COLO668 (cell line): ENCODE measurements at regions not wholly inside any gene's neighbourhood (a gene's known extent, or its start where the extent isn't known, plus 50 kb on each side); places are given as distances from the start of the nearest gene placed in this dataset.

Source experiments
- DNase-seq: peaks from one replicate; lab custom pipeline; 2025; ENCODE audit not compliant: unreplicated experiment; lab: John Stamatoyannopoulos, UW

DNA sequence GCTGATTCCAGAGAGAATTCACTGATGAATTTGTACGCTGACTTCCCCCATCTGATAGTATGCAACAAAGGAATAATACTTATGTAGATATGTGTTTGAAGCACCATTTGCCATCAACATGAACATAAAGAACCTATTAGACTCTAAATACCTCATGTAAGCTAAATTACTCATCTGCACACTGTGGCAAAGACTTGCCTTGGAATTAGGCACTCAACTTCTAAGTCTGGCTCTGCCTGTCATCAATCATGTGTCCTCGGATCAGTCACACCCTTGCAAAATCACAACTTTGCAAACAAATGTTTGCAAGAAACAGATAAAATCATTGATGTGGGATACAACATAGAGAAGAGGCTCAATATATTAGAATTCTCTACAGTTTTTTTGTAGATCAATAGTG, 169.9 kb upstream of the LDB2 start:
- DNase-seq, result no peak

DNA sequence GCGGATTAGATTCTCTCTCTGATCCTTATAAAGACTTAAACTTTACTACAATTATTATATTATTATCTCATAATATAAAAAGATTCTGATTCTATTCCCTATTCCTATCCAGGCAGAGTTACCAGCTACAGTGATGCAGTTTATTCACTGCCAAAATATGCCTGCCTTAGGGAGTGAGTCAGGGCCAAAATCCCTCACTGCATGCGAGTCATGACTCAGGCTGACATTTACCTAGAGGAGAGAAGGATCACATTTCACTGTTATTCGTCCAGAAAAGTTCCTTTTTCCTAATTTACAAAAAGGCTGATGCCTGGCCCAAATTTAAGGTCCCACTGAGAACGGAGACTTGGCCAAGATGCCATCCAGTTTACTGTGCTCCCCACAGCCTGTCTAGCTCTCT, 168.5 kb upstream of the LDB2 start:
- no peak for DNase-seq

DNA sequence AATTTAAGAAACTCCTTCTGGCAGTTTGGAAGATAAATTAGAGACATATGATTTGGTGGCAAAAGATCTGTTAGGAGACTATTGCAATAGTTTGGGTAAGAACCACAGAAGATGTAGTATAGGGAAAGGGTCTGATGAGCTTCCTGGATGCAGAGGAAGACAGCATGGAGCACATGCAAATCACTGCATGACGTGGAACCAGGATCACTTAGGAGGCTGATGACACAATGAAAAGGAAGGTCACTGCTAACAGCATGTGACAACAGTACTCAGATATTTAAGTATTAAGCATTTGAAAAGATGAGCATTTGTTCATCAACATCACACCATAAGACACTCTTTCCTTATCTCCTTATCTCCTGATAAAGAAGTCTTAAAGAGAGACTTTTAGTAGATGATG, 167.8 kb upstream of the LDB2 start:
- no peak for DNase-seq

DNA sequence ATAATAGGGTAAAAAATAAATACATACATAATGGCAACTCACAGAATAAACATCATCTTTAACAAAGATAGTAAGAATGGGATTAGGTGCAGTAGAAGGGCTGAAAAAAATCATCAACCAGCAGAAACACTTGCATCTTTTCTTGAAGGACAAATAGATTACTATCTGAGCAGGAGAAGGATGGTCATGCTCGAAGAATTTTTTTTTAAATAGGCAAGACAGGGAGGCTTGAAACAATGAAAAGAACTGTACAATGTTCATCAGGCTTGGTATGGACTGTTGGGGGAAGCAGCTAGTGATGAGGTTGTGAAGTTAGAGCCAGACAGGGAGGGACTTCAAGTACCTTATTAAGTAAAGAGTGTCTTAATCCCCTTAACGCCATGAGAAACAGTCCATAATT, 167.4 kb upstream of the LDB2 start:
- DNase-seq, result no peak

DNA sequence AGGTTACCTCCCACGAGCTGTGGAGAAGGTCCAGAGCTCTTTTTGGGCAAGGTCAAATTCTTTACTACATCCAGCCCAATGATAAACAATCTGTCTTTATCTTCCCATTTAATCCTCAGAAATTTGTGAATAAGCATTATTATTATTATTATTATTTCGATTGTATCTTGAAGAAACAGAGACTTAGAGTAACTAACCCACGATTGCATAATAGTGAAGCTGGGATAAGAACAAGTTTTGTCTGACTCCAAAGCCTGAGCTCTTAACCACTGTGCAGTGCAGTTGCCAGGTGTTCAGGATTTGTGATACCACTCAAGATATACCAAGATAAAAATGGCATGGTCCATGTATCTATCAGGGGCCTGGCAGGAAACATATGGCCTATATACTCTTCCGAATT, 166.5 kb upstream of the LDB2 start:
- DNase-seq, result no peak

DNA sequence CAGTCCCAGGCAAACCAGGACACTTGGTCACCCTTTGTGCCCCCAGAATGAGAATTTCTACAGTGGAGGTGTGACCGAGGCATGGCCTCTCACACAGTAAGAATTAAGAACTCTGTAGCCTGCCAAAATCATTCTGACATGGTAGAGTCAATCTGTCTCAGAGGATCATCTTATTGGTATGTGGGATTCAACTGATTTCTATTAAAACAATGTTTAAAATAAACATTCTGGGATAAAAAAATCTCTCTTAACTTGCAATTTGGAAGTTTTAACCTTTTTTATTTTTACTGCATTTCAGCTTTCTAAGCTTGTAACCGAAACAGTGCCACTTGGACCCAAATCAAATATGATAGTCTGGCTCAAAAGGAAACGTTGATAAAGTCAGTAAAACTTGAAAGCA, 165.4 kb upstream of the LDB2 start:
- no peak for DNase-seq

DNA sequence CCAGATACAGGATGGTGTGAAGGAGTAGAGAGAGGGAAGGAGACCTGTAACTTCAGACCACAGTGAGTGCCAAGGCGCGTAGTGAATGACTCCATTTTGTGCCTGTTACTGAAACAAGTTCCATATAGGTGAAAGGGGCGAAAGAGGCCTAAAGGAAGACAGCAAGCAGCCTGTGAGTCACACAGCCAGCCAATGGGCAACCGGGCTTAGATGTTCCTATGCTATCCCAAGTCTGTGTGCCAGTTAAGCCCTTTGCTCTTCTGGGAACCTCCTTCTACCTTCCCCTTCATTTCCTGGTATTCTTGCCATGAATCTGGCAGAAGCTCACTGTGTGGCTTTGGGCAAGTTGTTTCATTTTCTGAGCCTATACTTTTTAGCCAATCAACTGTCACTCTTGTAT, 161.8 kb upstream of the LDB2 start:
- no peak for DNase-seq

DNA sequence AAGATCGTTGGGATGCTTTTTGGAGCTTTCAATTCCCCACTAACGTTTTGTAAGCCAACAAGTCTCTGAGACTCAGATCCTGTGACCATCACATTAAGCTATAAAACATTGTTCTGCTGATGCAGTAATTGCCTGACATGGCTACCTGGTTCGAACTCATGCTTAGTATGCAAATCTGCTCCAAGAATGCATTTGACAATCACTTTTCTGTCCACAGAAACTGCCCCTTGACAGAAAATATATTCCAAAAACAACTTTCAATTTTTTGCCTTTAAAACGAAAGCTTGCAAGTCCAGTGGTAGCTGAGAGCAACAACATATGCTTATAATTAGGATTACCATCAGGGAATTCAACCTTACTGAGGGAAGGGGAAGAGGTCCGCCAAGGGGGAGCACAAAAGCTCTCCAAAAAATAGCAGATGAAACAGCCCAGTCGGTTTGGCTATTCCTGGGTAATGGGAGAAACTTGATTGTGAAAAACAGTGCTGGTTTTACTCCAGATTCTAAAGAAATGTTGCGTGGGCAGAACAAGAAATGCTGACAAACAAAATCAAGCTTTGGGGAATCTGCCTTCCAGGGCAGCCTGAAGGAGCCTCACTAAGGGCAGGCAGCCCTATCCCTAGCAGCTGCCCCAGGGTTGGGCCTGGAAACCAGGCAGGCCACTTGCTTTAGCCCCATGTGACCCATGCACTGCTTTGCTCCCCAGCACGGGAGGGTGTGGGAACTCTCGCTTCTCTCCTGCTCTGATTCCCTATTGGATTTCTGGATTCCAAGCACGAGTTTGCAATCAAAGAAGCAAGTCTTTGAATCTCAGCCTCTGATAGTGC, 160.7 kb upstream of the LDB2 start:
- DNase-seq, result no peak

DNA sequence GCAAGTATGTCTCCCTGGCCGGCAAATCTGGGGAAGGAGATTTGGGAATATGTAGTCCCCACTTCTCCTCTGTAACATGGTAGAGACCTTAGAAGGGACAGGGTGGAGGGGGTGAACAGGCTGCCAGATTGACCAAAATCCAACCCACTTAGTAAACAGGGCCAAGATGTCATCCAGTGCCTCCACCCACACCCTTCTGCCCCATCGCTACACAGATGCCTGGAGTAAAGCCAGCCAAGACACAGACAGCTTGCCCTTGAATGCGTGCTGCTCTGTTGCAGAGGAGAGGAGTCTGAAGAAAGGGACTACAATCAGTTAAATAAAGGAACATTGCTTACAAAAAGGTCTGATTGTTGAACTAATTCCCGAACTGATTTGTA, 160.1 kb upstream of the LDB2 start:
- DNase-seq, result no peak

DNA sequence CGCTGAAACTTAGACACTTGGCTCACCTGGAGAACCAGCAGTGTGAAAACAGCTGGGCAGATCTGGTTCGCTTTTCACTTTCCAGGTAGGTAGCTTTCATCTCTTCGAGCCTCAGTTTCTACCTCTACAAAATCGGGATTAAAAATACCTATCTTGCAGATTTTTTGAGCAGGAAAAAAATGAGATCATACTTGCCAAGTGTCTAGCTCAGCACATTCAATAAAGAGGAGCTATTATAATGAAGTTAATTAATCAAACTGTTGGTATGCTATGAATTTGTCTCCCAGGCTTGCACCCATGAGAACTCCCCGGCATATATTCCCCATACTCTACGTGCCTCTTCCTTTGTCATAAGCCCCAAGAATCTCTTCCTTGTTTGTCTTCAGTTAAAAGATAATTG, 158.6 kb upstream of the LDB2 start:
- DNase-seq, result no peak

DNA sequence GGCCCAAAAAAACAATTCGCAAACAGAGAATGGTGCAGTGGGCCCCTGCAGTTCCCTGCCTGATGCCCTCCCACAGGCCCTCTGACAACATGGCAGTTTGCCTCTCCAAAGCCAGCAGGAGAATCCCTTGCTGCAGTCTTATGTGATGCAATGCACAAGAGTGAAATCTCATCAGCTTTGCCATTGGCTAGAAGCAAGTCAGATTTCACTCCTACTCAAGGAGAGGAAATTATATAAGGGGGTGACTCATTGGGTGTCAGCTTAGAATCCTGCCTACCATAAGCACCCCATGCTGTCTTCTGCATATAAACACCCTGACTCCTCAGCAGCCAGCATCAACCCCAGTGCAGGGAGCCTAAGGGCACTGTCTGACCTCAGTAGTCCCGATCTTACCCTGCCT, 157.3 kb upstream of the LDB2 start:
- no peak for DNase-seq

DNA sequence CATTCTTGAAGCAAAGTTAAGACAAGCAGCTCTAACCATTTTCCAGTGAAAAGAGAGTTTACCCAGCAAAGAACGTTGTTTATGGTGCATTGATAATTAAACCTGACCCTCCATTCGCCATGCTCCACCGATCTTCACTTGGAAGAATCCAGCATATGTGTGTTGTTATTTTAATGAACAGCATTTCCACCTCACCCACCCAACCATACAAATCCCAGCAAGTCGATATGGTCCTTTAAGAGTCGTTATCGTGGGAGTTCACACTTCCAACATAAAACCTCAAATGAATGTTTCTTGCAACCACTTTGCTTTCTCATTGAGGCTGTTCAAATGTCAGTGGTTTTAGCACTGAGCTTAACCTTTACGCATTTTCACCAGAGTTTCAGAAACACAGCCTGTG, 147.4 kb upstream of the LDB2 start:
- no peak for DNase-seq

DNA sequence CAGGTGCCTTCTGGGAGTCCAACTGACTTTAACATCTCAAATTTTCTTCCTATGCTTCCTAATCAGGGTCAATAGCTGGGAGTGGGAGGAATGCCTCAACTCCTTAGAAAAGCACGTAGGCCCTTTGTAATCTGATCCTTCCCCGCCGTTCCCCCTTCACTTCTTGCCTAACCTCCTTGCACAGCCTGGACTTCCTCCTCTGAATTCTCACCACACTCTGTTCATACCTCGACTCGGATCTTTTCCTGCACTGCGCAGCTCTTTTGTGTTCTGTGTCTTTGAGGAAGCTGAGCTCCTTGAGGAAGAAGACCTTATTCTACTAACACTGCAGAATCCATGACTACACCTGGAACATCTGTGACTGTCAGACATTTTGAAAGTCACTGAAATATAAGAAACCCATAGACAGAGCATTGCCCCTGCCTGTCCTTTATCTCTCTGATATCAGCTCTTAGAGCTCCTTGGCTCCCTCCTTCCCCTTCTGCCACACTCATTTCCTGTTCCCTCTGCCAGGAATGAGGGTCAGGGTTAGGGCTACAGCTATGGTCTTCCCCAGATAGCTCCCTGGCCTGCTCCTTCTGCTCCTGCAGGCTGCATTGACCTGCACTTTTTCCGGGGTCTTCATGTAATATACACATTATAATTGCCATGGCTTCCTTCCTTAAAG, 140.2 kb upstream of the LDB2 start:
- no peak for DNase-seq

DNA sequence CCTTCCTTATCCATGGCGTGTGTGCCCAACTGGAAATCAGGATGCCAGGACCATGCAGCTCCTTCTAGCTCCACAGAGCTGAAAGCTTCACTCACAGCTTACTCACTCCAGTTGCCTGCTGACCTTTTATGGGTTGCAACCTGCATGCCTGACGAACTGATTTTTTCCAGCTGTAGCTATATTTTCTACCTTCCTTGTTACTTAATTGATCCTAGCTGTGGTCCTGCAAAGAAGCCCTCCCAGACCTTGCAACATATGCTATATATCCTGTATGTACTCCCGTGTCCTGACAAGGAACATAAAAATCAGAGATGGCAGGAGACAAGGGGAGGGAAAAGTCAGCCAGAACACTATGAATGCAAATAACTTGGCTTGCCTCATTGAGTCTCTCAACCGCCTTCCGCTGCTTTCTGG, 135.3 kb upstream of the LDB2 start:
- no peak for DNase-seq

DNA sequence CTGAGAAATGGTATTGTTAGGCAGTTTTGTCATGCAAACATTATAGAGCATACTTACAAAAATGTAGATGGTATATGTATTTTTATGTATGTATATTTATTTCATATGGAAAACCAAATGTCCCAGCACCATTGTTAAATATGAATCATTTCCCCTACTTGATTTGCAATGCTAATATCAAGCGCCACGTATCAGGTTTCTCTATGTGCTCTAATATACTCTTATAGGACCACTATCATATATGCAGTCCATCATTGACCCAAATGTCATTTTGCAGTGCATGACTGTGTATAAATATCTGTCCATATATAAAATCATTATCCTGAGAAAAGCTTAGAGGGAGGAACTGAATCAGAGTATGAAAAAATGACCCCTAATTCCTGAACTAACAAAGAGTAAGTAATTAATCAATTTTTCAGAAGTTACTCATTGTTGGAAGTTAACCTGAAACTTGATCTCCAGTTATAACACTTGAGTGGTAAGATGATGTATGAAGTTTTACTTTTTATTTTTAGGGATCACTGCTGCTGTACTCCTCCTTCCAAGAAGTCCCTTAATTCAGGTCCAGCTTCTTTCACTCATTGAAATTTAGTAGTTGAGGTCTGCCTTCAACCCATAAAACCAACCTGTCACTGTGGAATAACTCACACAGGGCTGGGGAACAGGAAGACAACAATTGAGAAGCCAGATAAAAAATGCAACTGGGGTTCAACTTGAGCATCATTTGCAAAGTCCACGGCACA, 134.8 kb upstream of the LDB2 start:
- no peak for DNase-seq

DNA sequence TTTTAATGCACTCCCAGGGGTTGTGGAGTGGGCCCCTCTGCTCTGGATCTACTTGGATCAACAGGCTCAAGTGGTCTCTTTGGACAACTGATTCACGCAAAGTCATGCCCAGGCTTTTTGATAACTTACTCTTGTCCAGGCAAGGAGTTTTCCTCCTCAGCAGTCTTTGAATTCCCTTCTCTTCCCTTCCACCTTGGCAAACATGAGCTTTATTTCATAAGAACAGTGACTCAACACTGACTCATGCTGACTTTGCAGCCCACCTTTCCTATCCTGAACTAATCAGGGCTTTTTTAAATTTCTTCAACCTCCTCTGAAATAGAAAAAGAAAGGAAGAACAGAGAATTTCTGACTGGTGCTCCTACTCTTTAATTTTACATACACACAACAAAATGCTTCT, 132.1 kb upstream of the LDB2 start:
- DNase-seq, result no peak

DNA sequence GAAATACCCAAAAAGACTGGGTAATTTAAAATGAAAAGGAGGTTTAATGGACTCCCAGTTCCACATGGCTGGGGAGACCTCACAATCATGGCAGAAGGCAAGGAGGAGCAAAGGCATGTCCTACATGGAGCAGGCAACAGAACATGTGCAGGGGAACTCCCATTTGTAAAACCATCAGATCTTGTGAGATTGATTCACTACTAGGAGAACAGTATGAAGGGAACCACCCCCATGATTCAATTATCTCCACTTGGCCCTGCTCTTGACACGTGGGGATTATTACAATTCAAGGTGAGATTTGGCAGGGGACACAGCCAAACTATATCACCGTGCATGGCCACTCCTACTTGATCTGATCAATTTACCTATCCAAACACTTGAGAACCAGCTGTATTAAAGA, 131.5 kb upstream of the LDB2 start:
- DNase-seq, result no peak

DNA sequence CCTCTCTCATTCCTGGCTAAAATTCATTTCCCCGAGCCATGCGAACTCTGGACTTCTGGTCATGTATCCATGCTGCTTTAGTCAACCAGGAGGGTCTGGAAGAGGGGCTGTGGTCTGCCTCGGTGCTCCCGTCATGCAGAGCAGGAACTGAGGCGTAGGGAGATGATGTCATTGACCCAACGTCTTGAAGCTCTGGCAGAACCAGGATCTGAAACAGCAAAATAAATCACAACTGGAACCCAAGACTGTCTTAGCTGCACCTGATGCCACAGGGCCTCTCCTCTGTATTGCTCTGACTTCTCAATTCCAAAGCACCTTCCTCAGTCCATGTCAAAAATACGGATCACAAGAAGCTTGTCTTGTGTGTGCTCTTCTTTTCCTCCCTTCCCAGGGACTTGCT, 131.0 kb upstream of the LDB2 start:
- DNase-seq, result no peak

DNA sequence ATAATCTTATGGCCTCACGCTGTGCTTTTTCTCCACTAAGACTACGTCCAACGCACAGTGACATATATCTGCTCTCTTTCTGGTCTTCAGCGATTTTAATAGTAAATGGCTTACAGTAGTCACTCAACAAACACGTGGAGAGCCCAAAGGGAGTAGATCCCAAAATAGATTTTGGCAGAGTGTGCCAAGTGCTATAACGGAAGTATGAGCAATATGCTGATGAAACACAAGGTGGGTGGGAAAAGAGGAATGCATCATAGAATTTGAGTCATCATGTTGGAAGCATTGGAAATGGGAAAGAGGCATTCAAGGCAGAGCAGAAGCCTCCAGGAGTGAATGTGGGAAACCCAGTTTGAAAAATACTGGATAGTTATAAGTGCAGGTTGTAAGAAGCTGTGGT, 129.1 kb upstream of the LDB2 start:
- DNase-seq, result no peak

DNA sequence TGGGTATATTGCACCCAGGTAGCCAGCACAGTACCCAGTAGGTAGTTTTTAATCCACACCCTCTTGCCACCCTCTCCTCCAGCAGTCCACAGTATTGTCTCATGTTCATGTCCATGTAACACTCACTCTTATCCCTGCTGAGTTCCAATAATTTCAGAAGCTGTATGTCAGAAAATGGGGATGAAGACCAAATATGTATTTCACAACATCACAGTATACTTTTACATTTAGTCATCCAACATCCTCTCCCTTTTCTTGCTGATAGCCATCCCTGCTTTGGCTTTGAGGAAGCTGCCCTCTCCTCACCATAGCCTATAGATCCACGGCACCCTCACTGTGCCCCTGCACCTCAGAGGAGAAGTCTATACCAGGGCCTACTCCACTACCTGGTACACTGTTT, 126.0 kb upstream of the LDB2 start:
- DNase-seq, result no peak

DNA sequence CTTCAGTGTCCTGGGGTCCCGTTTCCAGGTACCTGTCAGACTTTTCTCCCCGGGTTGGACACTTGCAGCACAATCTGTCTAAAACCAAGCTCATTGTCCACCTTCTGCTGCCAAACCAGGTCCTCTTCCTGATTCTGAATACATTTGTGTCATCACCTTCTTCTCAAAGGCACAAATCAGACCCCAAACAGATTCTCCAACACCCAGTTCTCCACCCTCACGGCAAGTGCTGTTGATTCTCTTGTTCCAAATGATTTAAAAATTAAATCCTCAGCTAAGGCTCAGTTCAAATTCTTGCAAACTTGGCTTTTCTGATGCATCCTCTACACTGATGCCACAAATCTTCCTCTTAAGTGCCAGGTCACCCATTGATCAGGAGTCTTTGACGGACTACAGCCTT, 122.5 kb upstream of the LDB2 start:
- DNase-seq, result no peak

DNA sequence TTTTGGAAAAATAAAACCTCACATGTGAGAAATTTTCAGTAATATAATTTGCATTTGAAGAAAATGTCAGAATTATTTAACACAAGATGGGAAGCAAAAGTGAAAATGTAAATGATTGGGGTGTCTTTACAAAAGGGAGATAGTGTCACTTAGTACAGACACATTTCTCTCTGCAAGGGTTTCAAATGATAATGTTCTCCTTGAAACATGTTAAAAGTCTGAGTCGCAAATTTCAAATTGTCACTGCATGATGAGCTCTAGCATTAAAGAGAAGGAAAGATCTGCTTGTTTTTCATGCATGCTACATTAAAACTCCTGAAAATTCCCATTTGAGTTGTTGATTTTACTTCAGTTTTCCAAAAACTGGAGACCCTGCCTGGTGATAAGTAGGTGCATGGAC, 122.0 kb upstream of the LDB2 start:
- no peak for DNase-seq
